ENCODE measurements at regions not wholly inside any gene's neighbourhood (a gene's known extent, or its start where the extent isn't known, plus 50 kb on each side); places are given as distances from the start of the nearest gene placed in this dataset.

DNA sequence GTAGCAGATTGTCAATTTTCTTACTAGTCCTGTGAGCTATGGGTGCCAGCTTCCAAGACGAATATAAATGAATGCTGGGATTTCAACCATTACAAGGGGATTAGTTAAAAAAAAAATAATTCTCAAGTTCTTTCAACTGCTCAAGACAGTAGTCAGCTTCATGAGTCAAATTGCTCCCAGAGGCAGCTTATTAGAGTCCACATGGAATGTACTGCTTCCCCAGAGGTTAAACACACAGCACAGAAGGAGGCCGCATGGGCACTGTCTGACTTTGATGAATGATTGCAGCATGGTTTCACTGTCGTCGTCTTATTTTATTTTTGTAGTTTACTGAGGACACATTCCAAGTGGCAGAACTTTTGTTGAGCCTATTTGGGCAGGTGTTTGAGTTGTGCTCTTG, 563.2 kb downstream of the TMEM135 start:
- no peak overlapping the region for H3K4me3 ChIP-seq
- H3K27me3 ChIP-seq = no peaks in the 10 kb centered on the region
- H3K4me3 Mint-ChIP-seq = no peak overlapping the region
- H3K4me1 Mint-ChIP-seq = peaks cover 8% of the 10 kb centered on the region
- no peak for TF ChIP-seq EZH2 (IDR thresholded peaks at IDR 0.05)
- no peak for TF ChIP-seq CTCF (IDR thresholded peaks at IDR 0.05)
- no peak for TF ChIP-seq EZH2phosphoT487 (IDR thresholded peaks at IDR 0.05)
- no peak overlapping the region for H3K9ac ChIP-seq
- no peaks in the 10 kb centered on the region for H3K27me3 Mint-ChIP-seq (ENCODE audit: insufficient read depth, low read depth)
- H3K4me2 ChIP-seq = no peak overlapping the region
- H3K9me3 Mint-ChIP-seq = no peaks in the 10 kb centered on the region
- no peak overlapping the region for H2AFZ ChIP-seq (replicated peaks)
- no peak for DNase-seq (ENCODE audit: low spot score)
- no peak overlapping the region for H3K27ac Mint-ChIP-seq
- H3F3A ChIP-seq (ENCODE audit: low read depth) = no peaks in the 10 kb centered on the region
- H3K36me3 Mint-ChIP-seq = no peaks in the 10 kb centered on the region
- H3K27ac ChIP-seq = no peak overlapping the region
- H3K9me3 ChIP-seq (ENCODE audit: low read depth) = no peaks in the 10 kb centered on the region
- no peaks in the 10 kb centered on the region for H3K4me1 ChIP-seq
- H3K36me3 ChIP-seq = no peaks in the 10 kb centered on the region
- H3K79me2 ChIP-seq (ENCODE audit: low read depth) = no peaks in the 10 kb centered on the region
- no peaks in the 10 kb centered on the region for H4K20me1 ChIP-seq (ENCODE audit: low read depth)

DNA sequence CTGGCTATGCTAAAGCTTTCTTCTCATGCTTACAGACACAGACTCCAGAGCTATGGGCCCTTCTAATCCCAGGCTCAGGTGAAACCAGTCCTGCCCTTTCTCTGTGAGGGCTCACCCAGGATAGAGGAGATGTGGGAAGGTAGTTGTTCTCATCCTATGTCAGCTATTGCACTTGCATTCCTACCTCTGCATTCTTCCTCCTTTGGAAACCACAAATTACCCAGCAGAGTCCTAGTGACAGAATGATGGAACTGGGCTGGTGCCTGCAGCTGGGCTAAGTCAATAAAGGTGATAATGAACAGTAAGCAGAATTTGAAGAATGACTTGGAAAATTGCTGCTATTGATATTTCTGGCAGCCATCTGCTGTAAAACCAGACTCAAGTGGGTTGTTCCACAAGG, 560.0 kb downstream of the TMEM135 start:
- Mint-ChIP-seq H3K4me3 (no peak overlapping the region), H3K36me3 (no peaks in the 10 kb centered on the region), H3K9me3 (peaks cover 9% of the 10 kb centered on the region), H3K27me3 (ENCODE audit: insufficient read depth, low read depth) (no peaks in the 10 kb centered on the region), H3K27ac (no peak overlapping the region), H3K4me1 (peaks cover 8% of the 10 kb centered on the region)
- H3K27me3 ChIP-seq = no peaks in the 10 kb centered on the region
- no peak overlapping the region for H3K27ac ChIP-seq
- H2AFZ ChIP-seq (replicated peaks) = no peak overlapping the region
- H3K4me3 ChIP-seq = no peak overlapping the region
- H4K20me1 ChIP-seq (ENCODE audit: low read depth) = no peaks in the 10 kb centered on the region
- no peaks in the 10 kb centered on the region for H3K79me2 ChIP-seq (ENCODE audit: low read depth)
- no peak overlapping the region for H3K9ac ChIP-seq
- no peak overlapping the region for H3K4me2 ChIP-seq
- no peaks in the 10 kb centered on the region for H3K4me1 ChIP-seq
- no peaks in the 10 kb centered on the region for H3K36me3 ChIP-seq
- H3F3A ChIP-seq (ENCODE audit: low read depth) = no peaks in the 10 kb centered on the region
- no peaks in the 10 kb centered on the region for H3K9me3 ChIP-seq (ENCODE audit: low read depth)
- no peak for DNase-seq (ENCODE audit: low spot score)
- TF ChIP-seq EZH2phosphoT487 (IDR thresholded peaks at IDR 0.05) (no peak), CTCF (IDR thresholded peaks at IDR 0.05) (no peak), EZH2 (IDR thresholded peaks at IDR 0.05) (no peak)

- no peak overlapping the region for H3K27ac Mint-ChIP-seq
- H3K4me3 Mint-ChIP-seq = no peak overlapping the region
- TF ChIP-seq EZH2phosphoT487 (IDR thresholded peaks at IDR 0.05) (no peak), EZH2 (IDR thresholded peaks at IDR 0.05) (no peak), CTCF (IDR thresholded peaks at IDR 0.05) (no peak)
Measured at GRCh38 chr11:87596176-87596575, 558.4 kb downstream of the TMEM135 start.

More at GRCh38 chr11:87596176-87596575, 558.4 kb downstream of the TMEM135 start:
- Histone ChIP-seq H3K27ac (no peak overlapping the region), H2AFZ (replicated peaks) (no peak overlapping the region), H3K36me3 (no peaks in the 10 kb centered on the region), H3F3A (ENCODE audit: low read depth) (no peaks in the 10 kb centered on the region), H3K9me3 (ENCODE audit: low read depth) (no peaks in the 10 kb centered on the region), H3K4me2 (no peak overlapping the region), H3K4me1 (no peaks in the 10 kb centered on the region), H3K79me2 (ENCODE audit: low read depth) (no peaks in the 10 kb centered on the region), H3K9ac (no peak overlapping the region), H3K27me3 (no peaks in the 10 kb centered on the region), H3K4me3 (no peak overlapping the region), H4K20me1 (ENCODE audit: low read depth) (no peaks in the 10 kb centered on the region)
- peaks cover 12% of the 10 kb centered on the region for H3K9me3 Mint-ChIP-seq
- peaks cover 6% of the 10 kb centered on the region for H3K4me1 Mint-ChIP-seq
- DNase-seq (ENCODE audit: low spot score) = no peak
- no peaks in the 10 kb centered on the region for H3K27me3 Mint-ChIP-seq (ENCODE audit: insufficient read depth, low read depth)
- H3K36me3 Mint-ChIP-seq = no peaks in the 10 kb centered on the region
